Neural crest cell (in vitro differentiated cells): ENCODE measurements at regions not wholly inside any gene's neighbourhood (a gene's known extent, or its start where the extent isn't known, plus 50 kb on each side); places are given as distances from the start of the nearest gene placed in this dataset.

ENCODE experiments used
- DNase-seq: peaks from one replicate; pipeline ENCODE4 v3.0.0; 2021; ENCODE audit warnings: low read depth, mixed read lengths, low spot score
- H3K27ac Mint-ChIP-seq: one replicate; pipeline ENCODE4 v1.8.0; 2021; ENCODE audit warnings: mild to moderate bottlenecking, mixed read lengths; ENCODE audit not compliant: unreplicated experiment
- H3K27me3 Mint-ChIP-seq: 2 replicates; pipeline ENCODE4 v1.8.0; 2021; ENCODE audit warnings: low read depth, mild to moderate bottlenecking, mixed read lengths
- H3K36me3 Mint-ChIP-seq: 2 replicates; pipeline ENCODE4 v1.8.0; 2021; ENCODE audit warnings: low read depth, mild to moderate bottlenecking, mixed read lengths
- H3K4me1 Mint-ChIP-seq: 2 replicates; pipeline ENCODE4 v1.8.0; 2021; ENCODE audit warnings: mixed read lengths
- H3K4me3 Mint-ChIP-seq: one replicate; pipeline ENCODE4 v1.8.0; 2021; ENCODE audit warnings: mild to moderate bottlenecking, mixed read lengths
- H3K9me3 Mint-ChIP-seq: 2 replicates; pipeline ENCODE4 v1.8.0; 2021; ENCODE audit warnings: mixed read lengths
- CTCF ChIP-seq: fragments of 200-600 bp; sonication (generic); conservative IDR thresholded peaks from 2 replicates; pipeline ENCODE4 v1.5.0; 2021; ENCODE audit warnings: antibody characterized with exemption, mild to moderate bottlenecking

GRCh38 chr20:59453759-59454560 lies 150.4 kb upstream of the PHACTR3 start:
- Mint-ChIP-seq H3K4me1 (peaks cover 8% of the 10 kb centered on the region), H3K4me3 (no peak overlapping the region), H3K27ac (no peak overlapping the region), H3K9me3 (no peaks in the 10 kb centered on the region), H3K27me3 (peaks cover 2% of the 10 kb centered on the region), H3K36me3 (no peaks in the 10 kb centered on the region)
- no peak for DNase-seq
- no peak for TF ChIP-seq CTCF

DNA sequence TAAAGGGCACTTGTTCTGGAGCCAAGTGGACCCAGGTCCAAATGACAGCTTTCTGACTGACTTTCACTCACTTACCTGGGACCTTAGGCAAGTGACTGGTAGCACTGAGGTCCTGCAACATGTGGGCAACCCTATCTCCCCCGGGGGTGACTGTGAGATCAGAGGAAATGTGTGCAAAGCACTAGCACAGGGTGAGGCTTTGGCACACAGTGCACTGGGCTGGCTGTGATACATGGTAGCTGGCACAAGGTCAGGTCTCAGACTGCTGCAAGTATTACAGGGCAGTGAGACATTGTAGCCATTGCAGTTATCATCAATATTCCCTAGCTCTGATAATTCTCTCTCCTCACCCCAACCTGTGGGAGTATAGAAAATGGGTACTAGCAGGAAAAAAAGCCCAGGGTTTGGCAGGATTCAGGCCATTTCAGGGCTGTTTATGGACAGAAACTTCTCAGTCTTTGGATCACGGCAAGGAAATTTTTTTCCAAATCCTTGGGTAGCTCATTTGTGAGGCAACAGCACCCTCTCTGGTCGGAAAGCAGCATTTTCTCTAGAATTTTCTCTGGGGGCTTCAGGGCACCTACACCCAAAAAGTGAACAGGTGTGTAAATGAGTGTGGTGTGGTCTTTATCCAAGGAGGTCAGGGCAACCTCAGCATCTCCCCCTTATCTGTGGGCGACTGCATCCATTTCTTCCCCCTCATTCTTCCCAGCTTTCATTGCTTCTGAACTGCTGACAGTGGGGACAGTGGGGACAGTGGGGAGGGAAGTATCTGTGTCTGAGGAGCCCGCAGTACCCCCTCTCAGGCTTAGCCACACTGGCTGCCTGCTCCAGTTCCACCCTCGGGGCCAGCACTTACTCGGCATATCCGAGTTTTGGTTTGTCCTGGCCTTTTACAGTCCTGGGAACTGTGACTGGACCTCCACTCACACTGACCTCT lies 148.7 kb upstream of the PHACTR3 start:
- peak; percentile 37 for DNase-seq
- TF ChIP-seq CTCF: peak; percentile 86
- Mint-ChIP-seq H3K36me3 (no peaks in the 10 kb centered on the region), H3K4me3 (no peak overlapping the region), H3K4me1 (peaks cover 8% of the 10 kb centered on the region), H3K9me3 (no peaks in the 10 kb centered on the region), H3K27ac (no peak overlapping the region), H3K27me3 (no peaks in the 10 kb centered on the region)

- Mint-ChIP-seq H3K27ac (peak overlapping the region; percentile 19), H3K9me3 (no peaks in the 10 kb centered on the region)
- TF ChIP-seq CTCF: no peak
These were observed 147.7 kb upstream of the PHACTR3 start for GRCh38 chr20:59456342-59457279.

DNA sequence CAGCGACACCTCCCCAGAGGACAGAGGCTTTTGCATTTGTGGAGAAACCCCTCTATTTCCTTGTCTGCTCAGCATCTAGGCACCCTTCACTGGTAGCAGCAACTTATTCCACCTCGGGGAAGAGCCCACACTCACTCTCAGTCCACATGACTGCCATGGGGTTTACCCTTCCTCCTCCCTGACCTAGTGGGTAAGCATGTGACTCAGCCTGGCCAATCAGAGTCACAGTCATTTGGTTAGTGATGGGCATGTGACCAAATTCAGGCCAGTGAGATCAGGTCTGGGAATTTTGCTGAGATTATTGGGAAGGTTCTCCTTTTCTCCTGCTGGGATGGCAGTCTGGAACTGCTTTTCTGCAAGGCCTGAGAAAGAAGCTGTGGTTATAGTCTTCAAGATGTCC lies 145.7 kb upstream of the PHACTR3 start:
- H3K9me3 Mint-ChIP-seq: no peaks in the 10 kb centered on the region
- no peaks in the 10 kb centered on the region for H3K27me3 Mint-ChIP-seq
- no peak for TF ChIP-seq CTCF
- no peak overlapping the region for H3K4me3 Mint-ChIP-seq
- no peaks in the 10 kb centered on the region for H3K36me3 Mint-ChIP-seq
- no peak overlapping the region for H3K27ac Mint-ChIP-seq
- no peak for DNase-seq
- H3K4me1 Mint-ChIP-seq: peaks cover 5% of the 10 kb centered on the region

More at GRCh38 chr20:59456342-59457279, 147.7 kb upstream of the PHACTR3 start:
- Mint-ChIP-seq H3K4me3 (no peak overlapping the region), H3K27me3 (no peaks in the 10 kb centered on the region), H3K36me3 (no peaks in the 10 kb centered on the region), H3K4me1 (peaks cover 8% of the 10 kb centered on the region)
- no peak for DNase-seq

- Mint-ChIP-seq H3K4me3 (no peak overlapping the region), H3K27me3 (no peaks in the 10 kb centered on the region), H3K9me3 (no peaks in the 10 kb centered on the region), H3K36me3 (no peaks in the 10 kb centered on the region), H3K4me1 (peaks cover 5% of the 10 kb centered on the region), H3K27ac (no peak overlapping the region)
- DNase-seq: no peak
- no peak for TF ChIP-seq CTCF
These were observed 144.8 kb upstream of the PHACTR3 start for GRCh38 chr20:59459586-59459985.
